GM19240 (cell line): ENCODE measurements at regions not wholly inside any gene's neighbourhood (a gene's known extent, or its start where the extent isn't known, plus 50 kb on each side); places are given as distances from the start of the nearest gene placed in this dataset.

ENCODE experiments used
- DNase-seq: peaks from one replicate; pipeline ENCODE4 v3.0.0; 2011; ENCODE audit warnings: low spot score; ENCODE audit not compliant: insufficient read length

DNA sequence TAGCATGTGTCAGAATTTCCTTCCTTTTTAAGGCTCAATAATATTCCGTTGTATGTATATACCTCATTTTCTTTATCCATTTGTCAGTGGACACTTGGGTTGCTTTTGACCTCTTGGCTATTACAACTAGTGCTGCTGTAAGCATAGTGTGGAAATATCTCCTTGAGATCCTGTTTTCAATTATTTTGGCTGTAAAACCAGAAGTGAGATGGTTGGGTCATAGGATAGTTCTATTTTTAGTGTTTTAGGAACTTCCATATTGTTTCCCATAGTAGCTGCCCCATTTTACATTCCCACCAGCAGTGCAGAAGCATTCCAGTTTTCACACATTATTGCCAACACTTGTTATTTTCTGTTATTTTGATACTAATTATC is 70.4 kb upstream of the C15orf39 start:
- no peak for DNase-seq

DNA sequence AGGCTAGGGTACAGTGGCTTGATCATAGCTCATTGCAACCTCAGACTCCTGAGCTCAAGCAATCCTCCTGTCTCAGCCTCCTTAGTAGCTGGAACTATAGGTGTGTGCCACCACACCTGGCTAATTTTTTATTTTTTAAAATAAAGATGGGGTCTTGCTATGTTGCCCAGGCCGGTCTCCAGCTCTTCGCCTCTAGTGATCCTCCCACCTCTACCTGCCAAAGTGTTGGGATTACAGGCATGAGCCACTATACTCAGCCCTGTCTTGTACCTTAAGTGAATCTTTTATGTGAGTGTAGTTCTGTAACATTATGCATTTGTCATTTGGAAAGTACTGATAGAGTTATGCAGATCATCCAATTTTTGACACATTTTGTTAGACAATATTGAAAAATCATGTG is 66.9 kb upstream of the C15orf39 start:
- DNase-seq, result no peak

DNA sequence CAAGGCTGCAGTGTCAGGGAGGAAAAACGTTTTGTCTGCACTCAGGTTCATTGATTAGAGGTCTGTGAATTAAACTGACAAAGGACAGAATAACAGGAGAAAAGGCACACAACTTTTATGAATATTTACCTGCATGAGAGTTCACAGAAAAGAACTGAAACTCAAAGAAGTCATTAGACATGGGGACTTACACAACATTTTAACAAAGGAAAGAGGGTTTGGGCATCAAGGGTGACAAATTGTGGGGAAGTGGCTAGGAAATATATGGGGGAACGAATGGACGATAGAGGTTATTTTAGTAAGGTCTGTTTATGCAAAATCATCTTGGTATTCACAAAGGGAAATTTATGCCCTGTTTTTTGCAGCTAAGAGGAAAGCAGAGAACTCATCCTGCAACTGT is 65.6 kb upstream of the C15orf39 start:
- DNase-seq, result no peak

DNA sequence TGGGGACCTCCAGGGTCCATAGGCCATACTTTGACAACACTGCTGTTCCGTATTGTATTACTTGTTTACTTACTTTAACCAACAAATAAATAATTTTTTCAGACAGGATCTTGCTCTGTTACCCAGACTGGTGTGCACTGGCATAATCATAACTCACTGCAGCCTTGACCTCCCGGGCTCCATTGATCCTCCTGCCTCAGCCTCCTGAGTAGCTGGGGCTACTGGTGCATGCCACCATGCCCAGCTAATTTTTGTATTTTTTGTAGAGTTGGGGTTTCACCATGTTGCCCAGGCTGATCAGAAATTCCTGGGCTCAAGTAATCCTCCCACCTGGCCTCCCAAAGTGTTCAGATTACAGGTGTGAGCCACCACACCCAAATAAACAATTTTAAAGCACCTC is 64.9 kb upstream of the C15orf39 start:
- no peak for DNase-seq

DNA sequence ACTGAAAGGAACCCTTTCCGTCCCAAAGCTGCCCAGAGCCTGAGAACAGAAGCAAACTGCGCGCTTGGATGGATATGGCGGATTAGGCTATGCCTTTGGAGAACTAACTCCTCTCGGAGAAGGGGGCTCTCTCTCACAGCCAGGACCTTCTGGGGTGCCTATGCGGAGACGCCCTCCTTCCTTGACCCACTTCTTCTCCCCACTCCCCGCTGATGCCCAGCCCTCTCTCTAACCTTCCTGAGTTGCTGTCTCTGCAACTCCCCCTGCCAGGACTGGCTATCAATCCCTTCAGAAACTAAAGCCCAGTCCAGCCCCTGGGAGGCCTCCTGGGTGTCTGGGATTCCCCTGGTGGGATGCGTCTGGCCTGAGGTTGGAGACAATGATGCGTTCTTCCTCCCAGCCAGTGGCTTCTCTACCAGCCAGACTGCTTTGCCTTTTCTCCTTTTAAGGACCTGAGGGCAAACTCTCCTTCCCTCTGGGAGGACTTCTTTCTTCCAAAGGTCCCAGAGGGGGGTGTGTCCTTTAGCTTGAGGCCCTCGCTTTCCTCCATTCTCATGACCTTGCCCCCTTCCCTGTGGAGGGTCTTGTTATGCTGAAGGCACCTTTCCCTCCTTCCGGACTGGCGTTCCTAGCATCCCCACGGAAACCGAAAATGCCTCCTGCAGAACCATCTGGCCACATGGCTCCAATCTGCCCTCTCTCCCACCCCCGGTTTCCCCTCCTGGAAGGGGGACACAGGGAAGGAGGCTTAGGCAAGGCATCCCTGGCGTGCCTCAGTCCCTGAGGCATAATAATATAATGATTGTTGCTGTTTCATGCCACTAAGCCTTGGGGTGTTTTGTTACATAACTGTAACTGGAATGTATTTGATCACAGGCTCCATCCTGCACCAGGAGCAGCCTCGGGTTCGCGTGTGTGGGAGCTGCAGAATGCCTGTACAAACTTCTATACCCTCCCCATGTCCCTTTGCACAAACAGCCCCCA is 63.4 kb upstream of the C15orf39 start:
- DNase-seq, result no peak

DNA sequence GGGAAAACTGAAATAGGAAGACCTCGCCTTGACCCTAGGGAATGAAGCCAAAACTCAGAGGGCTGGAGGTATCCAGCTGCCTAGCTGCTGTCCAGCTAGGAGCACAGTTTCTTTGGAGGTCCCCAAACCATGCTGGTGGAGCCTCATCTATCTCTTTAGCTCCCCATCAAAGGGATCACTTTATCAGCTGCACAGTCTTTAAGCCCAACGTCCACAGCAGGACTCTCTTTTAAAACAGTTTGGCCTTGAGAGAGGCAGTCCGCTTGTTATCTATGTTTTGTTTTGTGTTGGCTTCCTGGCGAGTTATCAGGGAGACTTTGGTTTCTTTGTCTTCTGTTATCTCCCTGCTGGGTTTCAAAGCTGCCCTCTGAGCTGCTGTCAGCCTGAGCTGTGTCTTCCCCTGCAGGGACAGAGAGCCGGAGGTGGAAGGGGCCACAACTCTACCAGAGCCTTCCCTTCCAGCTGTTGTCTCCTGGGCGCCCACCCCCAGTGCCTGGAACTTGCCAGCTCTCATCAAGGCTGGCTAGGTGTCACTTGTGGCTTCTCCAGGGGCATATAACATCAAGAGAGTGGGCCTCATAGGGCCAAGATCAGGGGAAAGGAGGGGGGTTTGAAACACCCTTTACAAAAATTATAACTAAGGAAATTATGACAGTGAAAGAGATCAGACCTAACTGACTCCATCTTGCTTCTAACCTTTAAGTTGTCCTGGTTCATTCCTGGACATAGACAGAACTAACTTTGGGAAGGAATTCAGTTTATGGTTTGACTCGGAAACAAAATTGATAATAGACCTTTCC is 61.4 kb upstream of the C15orf39 start:
- DNase-seq, result no peak

DNA sequence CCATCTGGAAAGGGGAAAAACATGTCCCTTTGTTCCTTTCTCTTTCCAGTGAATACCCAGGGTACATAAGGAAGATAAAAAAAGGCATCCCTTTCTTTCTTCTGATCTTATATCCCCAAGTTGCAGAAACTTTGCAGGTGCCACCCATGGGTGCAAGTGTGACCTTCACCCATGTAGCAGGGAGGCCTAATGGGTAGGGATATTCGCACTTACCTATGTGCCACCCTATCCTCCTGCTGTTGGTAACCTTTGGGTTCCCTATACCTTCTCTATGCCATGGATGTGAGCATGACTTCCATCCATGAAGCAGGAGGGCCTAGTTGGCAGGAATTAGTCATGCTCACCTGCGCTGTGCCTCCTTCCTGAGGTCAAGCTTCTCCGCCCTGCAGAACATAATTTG is 59.2 kb upstream of the C15orf39 start:
- DNase-seq, result no peak

DNA sequence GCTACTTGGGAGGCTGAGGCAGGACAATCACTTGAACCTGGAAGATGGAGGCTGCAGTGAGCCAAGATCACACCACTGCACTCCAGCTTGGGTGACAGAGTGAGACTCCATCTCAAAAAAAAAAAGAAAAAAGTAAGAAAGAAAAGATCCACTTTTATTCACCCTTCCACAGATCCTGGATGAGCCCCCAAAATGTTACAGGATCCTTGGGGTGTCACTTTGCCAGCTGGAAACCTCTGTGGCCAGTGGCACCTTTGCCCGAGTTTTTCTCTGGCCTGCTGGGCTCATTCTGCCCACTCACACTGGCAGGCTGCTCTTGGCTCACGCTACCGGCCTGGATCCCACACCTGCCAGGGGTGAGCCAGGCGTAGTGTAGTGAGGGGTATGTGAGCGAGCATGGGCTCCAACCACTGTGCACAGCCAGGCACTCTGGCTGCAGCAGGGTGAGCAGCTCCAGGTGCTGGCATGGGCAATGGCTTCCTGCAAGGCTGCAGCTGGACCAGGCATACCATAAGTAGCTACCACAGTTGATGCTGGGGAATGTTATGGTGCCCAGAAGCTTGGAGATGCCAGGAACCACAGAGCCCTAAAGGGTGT is 57.8 kb upstream of the C15orf39 start:
- no peak for DNase-seq

DNA sequence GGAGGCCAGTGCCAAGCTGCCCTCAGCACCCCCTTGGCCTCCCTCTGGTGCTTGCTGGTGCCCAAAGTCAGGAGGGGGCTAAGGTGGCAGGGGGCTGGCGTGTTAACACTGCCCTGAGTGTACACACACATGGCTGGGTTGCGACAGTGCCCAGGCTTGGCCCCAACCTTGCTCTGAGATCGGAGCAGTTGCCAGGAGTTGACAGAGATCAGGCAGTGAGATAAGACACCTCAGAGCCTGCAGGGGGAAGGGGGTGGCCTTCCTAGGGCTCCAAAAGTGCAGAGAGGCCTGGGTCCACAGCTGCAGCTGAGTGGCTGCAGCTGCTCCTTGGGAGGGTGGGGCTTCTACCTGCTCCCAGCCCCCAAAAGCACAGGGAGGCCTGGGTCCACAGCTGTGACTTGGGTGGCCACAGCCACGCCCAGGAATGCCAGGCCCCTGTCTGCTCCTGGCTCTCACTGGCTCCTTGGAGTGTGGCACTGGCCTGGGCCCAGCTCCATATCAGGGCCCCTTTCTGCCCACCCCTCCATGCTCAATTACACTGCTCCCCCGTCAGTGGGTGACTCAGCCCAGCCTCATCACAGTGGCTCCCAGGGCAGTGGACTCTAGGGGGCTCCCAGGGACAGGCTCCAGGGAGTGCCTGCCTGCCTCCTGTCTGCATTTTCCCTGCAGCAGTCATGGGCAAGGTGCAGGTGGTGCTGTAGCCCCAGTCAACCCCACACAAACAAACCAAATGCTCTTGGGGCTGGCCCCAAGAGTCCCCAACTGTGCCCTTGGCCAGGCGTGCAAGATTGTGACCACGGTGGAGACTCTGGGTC is 56.4 kb upstream of the C15orf39 start:
- no peak for DNase-seq

DNA sequence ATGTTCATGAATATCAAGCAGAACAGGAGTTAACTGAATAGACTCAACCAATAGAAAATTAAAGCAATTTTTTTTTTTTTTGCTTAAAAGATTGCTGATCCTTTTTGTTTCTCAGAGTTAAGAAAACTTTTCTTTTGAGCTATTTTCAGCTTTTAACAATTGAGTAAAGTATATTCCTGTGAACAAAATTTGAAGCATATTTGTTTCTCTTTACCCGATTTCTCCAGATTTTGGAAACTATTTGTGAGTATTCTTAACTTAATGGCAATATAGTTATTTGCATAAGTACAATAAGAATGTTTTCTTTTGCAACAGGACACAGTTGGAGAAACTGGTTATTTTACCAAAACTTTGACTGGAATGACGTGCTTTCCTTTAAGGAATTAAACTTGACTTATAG is 53.4 kb upstream of the C15orf39 start:
- DNase-seq, result no peak

DNA sequence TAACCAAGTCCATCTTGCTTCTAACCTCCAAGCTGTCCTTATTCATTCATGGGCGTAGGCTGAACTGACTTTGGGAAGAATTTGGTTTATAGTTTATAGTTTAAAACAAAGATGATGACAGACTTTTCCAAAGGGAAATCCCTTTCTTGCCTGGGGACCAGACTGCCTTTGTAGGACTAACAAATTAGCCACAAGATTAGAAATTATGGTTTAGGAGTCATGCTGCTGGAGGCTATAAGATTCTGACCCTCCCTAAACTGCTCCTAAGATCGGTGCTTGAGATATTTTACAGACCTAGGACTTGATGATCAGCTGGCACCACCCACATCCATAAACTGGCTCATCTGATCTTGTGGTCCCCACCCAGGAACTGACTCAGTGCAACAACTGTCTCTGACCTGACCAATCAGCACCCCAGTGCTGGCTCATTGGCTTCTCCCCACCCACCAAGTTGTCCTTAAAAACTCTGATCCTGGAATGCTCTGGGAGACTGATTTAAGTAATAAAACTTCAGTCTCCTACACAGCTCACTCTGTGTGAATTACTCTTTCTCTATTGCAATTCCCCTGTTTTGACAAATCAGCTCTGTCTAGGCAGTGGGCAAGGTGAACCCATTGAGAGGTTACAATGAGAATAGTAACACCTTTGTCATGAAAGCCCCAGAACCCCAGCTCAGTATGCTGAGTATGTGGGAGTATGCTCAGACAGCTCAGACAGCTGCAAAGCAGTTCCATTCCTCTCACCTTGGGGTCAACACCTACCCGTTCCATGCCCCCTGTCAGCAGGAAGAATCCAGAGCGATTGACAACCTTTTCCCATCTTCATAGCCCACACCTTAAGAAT is 51.6 kb upstream of the C15orf39 start:
- no peak for DNase-seq

DNA sequence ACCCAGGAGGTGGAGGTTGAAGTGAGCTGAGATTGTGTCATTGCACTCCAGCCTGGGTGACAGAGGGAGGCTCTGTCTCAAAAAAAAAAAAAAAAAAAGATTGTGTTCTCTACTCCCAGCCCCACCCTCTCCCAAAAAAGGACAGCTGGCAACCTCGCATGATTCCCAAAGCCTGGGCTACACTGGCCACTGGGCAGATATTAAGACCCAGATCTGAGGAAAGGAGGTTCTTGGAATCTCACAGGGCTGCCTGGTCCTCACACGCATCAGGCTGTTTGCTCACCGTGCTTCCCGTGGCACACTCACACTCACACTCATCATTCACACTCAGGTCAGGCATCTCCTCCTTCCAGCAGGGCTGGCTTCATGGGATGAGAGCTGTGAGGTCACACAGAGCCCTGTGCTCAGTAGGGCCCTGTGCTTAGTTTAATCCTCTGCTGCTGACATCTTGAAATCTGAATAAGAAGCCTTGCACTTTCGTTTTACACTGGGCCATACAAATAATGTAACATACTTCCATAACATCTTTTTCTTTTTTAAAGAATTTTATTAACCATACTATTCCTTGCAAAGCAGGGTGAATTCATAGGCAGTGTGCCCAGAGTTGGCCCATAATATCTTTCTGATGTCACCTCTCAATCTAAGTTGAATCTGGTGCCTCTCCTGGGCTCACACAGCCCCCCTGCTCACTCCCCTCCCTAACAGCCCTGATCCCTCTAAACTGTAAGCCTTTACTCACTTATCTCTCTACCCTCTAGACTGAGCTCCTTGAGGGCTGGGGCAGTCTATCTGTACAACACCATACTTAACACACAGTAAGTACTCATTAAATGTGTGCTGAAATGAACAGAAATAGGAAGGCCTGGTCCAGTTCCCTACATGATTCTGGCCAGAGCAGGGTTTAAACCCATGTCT is 50.2 kb upstream of the C15orf39 start:
- DNase-seq, result no peak
